ENCODE measurements at regions not wholly inside any gene's neighbourhood (a gene's known extent, or its start where the extent isn't known, plus 50 kb on each side); places are given as distances from the start of the nearest gene placed in this dataset.

DNA sequence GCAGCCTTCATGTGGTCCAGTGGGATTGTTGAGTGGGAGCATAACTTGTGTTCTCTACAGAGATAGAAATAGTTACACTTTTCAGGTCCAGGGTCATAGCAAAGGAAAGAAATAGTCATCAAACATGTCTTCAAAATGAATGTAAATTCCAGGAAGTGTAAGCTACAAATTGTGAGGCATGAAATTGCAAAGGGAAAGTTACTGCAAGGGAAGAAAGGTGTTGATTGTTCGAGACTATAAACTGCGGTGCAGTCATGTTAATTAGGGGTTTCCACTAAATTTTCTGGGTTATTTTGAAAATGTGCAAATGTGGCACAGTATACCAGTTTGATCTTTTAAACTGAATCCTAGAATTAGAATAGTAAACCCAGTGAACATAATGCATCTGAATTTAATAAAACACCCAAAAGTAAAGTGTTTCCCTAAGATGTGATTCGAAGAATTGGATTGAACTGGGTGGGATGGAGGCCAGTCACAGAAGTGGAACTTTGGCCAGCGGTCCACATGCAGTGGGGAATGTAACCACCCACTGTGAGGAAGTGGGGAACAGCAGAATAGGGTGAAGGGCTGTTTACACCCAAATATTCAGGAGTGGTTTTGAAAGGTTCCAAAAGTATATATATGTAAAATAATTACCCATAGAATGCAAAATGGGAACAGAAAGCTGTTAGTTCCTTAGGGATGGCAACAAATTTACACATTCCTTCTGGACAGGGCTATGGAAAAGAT lies 126.5 kb upstream of the CCDC68 start:
- no peaks in the 10 kb centered on the region for H3K36me3 Mint-ChIP-seq (ENCODE audit: low read depth)
- H3K9me3 Mint-ChIP-seq (ENCODE audit: insufficient read depth) = no peaks in the 10 kb centered on the region
- H3K4me3 Mint-ChIP-seq = no peak overlapping the region
- no peak for DNase-seq
- ChIA-PET CTCF (no interaction called here), POLR2A (no interaction called here)
- no peak overlapping the region for H3K27ac Mint-ChIP-seq
- ATAC-seq = no peak
- H3K4me1 Mint-ChIP-seq (ENCODE audit: low read depth) = no peaks in the 10 kb centered on the region
- H3K27me3 Mint-ChIP-seq (ENCODE audit: low read depth) = no peaks in the 10 kb centered on the region

DNA sequence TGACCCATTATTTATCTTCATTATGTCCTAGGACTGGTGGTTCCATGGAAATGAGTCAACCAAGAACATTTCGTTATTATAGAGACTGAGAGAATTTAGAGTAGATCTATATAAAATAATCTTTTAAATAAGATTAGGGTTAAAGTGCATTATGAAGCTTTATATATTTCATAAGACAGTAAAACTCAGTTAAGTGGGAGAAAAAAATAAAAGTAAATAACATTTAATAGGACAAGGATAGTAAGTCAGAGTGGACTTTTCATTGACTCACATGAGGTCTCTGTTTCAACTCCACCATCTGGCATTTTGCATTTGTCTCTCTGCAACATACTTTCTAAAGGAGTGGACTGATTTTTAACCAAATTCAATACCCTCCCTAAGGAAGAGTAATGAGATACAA lies 125.3 kb upstream of the CCDC68 start:
- ATAC-seq (no peak), DNase-seq (no peak)
- ChIA-PET CTCF (no interaction called here), POLR2A (no interaction called here)
- Mint-ChIP-seq H3K36me3 (ENCODE audit: low read depth) (no peaks in the 10 kb centered on the region), H3K4me3 (no peak overlapping the region), H3K9me3 (ENCODE audit: insufficient read depth) (no peaks in the 10 kb centered on the region), H3K27me3 (ENCODE audit: low read depth) (no peaks in the 10 kb centered on the region), H3K4me1 (ENCODE audit: low read depth) (no peaks in the 10 kb centered on the region), H3K27ac (no peak overlapping the region)

DNA sequence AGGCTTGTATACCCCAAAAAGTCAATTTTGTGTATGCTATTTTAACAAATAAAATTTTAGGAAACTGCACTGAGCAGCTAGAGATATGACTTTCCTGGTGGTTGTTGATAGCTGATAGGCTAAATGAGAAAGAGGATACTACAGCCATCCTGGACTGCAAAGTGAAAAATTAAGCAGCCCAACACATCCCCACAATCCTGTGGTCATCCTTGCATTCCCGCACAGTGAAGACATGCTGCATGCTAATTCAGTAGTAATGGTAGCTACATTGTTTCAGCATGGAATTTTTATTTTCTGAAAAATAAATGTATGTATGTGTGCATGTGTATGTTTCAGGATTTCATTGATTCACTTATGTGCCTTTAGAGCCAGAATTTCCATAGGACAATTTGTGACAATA lies 124.2 kb upstream of the CCDC68 start:
- ChIA-PET CTCF (no interaction called here), POLR2A (interaction anchor here (0.6 kb wide), 1 partner anchor 20 kb away, joined by 3 read pairs; no protein-coding TSS in a partner anchor)
- no peaks in the 10 kb centered on the region for H3K9me3 Mint-ChIP-seq (ENCODE audit: insufficient read depth)
- no peak overlapping the region for H3K27ac Mint-ChIP-seq
- DNase-seq (no peak), ATAC-seq (no peak)
- H3K27me3 Mint-ChIP-seq (ENCODE audit: low read depth) = no peaks in the 10 kb centered on the region
- no peaks in the 10 kb centered on the region for H3K4me1 Mint-ChIP-seq (ENCODE audit: low read depth)
- no peak overlapping the region for H3K4me3 Mint-ChIP-seq
- H3K36me3 Mint-ChIP-seq (ENCODE audit: low read depth) = no peaks in the 10 kb centered on the region

DNA sequence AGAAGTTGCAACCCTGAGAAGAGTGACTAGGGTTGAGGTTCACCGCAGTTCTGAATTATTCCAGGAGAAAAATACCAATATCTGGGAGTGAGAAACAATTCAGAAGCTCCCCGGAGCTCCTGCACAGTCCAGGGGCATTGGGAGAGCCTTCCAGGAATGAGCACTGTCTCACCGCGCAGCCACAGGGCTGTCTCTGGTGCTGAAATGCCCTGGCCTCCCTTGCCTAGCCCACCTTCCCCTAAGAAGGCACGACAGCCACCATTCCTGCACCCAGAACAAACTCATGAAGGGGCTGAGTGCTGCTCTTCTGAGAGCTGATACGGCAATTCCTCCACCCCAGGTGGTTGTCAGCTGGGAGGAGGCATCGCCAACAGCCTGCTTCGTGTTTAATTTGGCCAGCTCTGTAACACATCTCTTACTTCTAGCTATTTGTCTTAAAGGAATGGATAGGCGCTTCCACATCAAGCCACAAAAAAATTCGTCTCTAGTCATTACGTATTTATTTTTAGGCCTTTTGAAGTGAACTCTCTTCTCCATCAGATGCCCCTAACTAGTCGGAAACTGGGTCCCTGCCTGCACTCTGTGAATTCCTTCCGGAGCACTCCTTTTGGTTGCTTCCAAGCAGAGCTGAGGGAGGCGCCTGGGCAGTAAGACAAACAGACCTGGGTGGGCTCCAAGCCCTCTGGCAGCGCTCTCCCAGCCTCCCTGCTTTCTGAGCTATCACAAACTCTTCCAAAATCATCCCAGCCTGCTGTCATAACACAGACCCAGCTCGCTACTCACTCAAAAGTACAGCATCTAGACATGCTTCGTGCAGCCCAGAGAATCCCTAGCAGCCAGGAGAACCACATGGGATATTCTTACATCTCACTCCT lies 120.5 kb upstream of the CCDC68 start:
- Mint-ChIP-seq H3K36me3 (ENCODE audit: low read depth) (no peaks in the 10 kb centered on the region), H3K27me3 (ENCODE audit: low read depth) (no peaks in the 10 kb centered on the region), H3K4me1 (ENCODE audit: low read depth) (no peaks in the 10 kb centered on the region), H3K27ac (no peak overlapping the region), H3K4me3 (no peak overlapping the region), H3K9me3 (ENCODE audit: insufficient read depth) (no peaks in the 10 kb centered on the region)
- DNase-seq (no peak), ATAC-seq (no peak)
- ChIA-PET CTCF (no interaction called here), POLR2A (no interaction called here)

DNA sequence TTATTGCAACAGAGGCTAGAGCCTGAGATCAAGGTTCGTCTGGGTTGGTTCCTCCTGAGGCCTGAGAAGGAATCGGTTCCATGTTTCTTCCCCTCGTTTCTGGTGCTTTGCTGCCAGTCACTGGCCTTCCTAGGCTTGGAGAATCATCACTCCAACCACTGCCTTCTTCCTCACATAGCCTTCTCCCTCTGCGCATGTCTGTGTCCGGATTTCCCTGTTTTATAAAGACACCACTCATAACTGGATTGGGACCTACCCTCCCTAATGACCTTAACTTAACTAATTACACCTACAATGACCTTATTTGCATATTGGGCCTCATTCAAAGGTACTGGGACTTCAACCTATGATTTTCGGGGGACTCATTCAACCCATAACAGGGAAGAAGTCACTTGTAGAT lies 119.8 kb upstream of the CCDC68 start:
- H3K4me3 Mint-ChIP-seq = no peak overlapping the region
- ChIA-PET POLR2A (no interaction called here), CTCF (no interaction called here)
- ATAC-seq (no peak), DNase-seq (no peak)
- H3K27ac Mint-ChIP-seq = no peak overlapping the region
- no peaks in the 10 kb centered on the region for H3K27me3 Mint-ChIP-seq (ENCODE audit: low read depth)
- H3K9me3 Mint-ChIP-seq (ENCODE audit: insufficient read depth) = no peaks in the 10 kb centered on the region
- H3K36me3 Mint-ChIP-seq (ENCODE audit: low read depth) = no peaks in the 10 kb centered on the region
- H3K4me1 Mint-ChIP-seq (ENCODE audit: low read depth) = no peaks in the 10 kb centered on the region

DNA sequence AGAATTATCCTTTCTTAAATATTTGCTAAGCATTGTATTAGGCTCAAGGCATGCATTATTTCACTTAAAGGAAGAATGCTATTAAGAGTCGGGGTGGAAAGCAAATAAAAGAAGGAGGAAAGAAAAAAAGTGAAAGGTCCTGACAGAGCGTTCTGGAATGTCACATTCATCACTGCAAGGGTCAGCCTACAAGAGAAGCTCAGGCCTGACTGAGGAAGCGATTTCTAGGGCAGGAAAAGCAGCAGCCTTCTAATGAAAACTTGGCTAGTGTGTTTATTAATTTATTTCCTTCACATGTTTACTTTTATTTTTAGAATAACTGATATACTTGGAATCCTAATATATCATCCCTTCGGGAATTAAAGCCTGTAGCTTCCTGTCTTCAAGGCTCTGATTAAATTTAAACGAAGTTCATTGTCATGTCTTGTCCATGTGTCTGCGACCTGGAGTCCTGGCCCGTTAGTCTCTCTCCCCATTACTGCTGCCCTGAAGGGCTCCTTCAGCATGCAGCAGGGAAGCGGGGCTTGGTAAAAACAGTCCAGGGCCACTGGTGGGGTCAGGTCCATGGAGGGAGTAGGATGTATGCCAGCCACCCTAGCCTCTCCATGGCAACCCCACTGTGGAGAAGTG lies 119.2 kb upstream of the CCDC68 start:
- ATAC-seq = no peak
- DNase-seq = no peak
- no peak overlapping the region for H3K4me3 Mint-ChIP-seq
- H3K36me3 Mint-ChIP-seq (ENCODE audit: low read depth) = no peaks in the 10 kb centered on the region
- H3K27me3 Mint-ChIP-seq (ENCODE audit: low read depth) = no peaks in the 10 kb centered on the region
- no peaks in the 10 kb centered on the region for H3K4me1 Mint-ChIP-seq (ENCODE audit: low read depth)
- no peaks in the 10 kb centered on the region for H3K9me3 Mint-ChIP-seq (ENCODE audit: insufficient read depth)
- CTCF ChIA-PET = no interaction called here
- no peak overlapping the region for H3K27ac Mint-ChIP-seq
- POLR2A ChIA-PET = interaction anchor here (0.6 kb wide), 1 partner anchor 9 kb away, joined by 3 read pairs; no protein-coding TSS in a partner anchor

DNA sequence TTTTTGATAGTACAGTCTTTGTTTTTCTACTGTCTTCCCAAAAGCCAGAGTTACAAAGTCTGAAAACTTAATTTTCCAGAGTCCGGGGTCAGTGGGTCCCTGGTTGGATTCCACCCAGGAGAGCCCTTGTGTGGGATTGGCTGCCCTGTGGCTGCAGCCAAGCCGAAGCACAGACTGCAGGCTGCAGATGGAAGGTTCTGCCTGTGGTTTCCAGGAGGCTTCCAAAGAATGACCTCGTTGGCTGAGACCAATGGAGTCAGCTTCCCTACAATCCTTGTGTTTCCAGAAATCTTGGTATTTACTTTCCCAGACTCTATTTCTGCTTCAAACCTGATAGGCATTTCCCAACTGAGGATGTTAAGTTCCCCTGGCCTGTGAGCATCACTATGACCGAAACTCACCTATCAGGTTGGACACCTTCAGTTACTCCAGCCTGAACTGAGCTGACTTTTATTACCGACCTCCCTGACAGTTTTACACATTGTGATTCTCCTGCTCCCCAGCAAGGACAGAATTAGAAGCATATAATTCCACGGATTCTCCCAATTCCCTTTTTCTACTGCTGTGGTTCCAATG lies 117.5 kb upstream of the CCDC68 start:
- no peaks in the 10 kb centered on the region for H3K27me3 Mint-ChIP-seq (ENCODE audit: low read depth)
- H3K27ac Mint-ChIP-seq = no peak overlapping the region
- H3K4me1 Mint-ChIP-seq (ENCODE audit: low read depth) = no peaks in the 10 kb centered on the region
- no peak for DNase-seq
- H3K9me3 Mint-ChIP-seq (ENCODE audit: insufficient read depth) = no peaks in the 10 kb centered on the region
- ChIA-PET CTCF (no interaction called here), POLR2A (interaction anchor here (0.6 kb wide), 1 partner anchor 62 kb away, joined by 4 read pairs; no protein-coding TSS in a partner anchor)
- no peak overlapping the region for H3K4me3 Mint-ChIP-seq
- no peak for ATAC-seq
- no peaks in the 10 kb centered on the region for H3K36me3 Mint-ChIP-seq (ENCODE audit: low read depth)

DNA sequence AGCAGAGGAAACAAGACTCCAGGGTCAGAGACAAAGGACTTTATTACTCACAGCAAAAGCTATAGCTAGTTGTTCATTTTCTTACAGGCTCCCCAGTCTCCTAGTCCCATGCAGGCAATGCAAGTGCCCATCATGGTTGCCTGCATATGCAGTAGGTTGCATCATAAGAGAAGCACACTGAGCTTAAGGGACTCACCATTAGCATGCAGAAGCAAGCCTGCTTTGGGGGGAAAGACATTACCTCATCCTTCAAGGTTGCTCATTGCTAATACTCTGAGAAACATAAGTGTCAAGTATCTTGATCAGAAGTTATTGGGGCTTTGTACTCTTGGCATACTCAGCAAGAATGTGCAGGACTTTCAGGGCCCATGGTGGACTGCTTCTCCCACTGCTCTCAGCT lies 114.6 kb upstream of the CCDC68 start:
- Mint-ChIP-seq H3K36me3 (ENCODE audit: low read depth) (no peaks in the 10 kb centered on the region), H3K4me3 (no peak overlapping the region), H3K27me3 (ENCODE audit: low read depth) (no peaks in the 10 kb centered on the region), H3K9me3 (ENCODE audit: insufficient read depth) (no peaks in the 10 kb centered on the region), H3K27ac (no peak overlapping the region), H3K4me1 (ENCODE audit: low read depth) (no peaks in the 10 kb centered on the region)
- CTCF ChIA-PET = no interaction called here
- ATAC-seq (no peak), DNase-seq (no peak)
- POLR2A ChIA-PET = no interaction called here

DNA sequence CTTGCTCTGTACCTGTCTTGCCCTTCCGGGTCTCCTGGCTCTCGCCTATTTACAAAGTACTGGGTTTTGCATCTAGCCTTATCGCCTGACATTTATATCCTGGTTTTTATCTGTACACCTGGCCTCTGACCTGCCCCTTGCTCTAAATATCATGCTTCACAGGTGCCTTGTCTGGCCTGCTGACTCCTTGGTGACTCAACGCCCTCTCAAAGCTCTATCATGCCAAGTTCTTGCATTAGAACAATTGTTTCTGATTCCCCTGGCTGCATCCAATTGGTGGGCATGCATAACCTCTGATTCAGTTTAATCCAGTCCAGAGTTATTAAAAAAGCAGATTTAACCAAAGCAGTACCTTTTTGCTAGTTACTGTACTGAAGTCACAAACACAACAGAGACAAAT lies 113.9 kb upstream of the CCDC68 start:
- no peak for ATAC-seq
- ChIA-PET POLR2A (no interaction called here), CTCF (no interaction called here)
- no peaks in the 10 kb centered on the region for H3K4me1 Mint-ChIP-seq (ENCODE audit: low read depth)
- H3K27ac Mint-ChIP-seq = no peak overlapping the region
- H3K4me3 Mint-ChIP-seq = no peak overlapping the region
- H3K36me3 Mint-ChIP-seq (ENCODE audit: low read depth) = no peaks in the 10 kb centered on the region
- no peak for DNase-seq
- H3K9me3 Mint-ChIP-seq (ENCODE audit: insufficient read depth) = no peaks in the 10 kb centered on the region
- H3K27me3 Mint-ChIP-seq (ENCODE audit: low read depth) = no peaks in the 10 kb centered on the region

DNA sequence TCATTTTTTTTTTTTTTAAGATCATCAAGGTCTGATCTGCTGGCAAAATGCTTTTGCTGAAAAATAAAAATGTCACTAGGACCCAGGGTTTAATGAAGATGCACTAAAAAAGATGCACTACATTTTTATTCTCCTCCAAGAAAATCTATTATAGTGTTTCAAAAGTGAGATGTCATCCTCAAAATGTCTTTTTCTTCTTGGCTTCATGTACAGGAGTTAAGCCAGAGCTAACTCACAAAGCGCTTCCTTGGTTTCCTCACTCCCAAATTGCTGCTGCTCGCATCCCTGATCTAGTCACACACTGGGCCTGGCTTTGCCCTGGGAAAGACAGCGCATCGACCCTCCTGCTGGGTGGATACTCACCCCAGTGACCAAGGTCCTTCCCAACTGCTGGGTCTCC lies 113.4 kb upstream of the CCDC68 start:
- H3K36me3 Mint-ChIP-seq (ENCODE audit: low read depth) = no peaks in the 10 kb centered on the region
- no peaks in the 10 kb centered on the region for H3K27me3 Mint-ChIP-seq (ENCODE audit: low read depth)
- H3K27ac Mint-ChIP-seq = no peak overlapping the region
- DNase-seq = no peak
- CTCF ChIA-PET = no interaction called here
- H3K9me3 Mint-ChIP-seq (ENCODE audit: insufficient read depth) = no peaks in the 10 kb centered on the region
- H3K4me3 Mint-ChIP-seq = no peak overlapping the region
- no peaks in the 10 kb centered on the region for H3K4me1 Mint-ChIP-seq (ENCODE audit: low read depth)
- ATAC-seq = no peak
- POLR2A ChIA-PET = no interaction called here

DNA sequence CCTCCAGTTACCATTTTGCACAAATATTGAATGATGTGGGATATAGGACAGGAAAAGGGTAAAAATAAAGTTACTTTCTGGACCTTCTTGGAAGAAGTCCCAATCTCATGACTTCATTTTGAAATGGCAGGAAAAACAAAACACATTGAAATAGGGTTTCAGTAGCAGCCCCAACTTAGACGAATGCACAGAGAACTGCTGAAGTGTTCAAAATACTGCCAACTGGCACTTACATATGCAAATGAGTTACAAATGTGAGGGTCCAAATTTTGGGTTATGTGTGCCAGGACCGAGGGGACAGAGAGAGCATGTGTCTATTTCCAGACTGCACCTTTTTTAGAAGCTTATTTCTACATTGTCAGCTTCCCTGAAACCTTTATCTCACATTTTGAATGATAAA lies 112.9 kb upstream of the CCDC68 start:
- Mint-ChIP-seq H3K27ac (no peak overlapping the region), H3K4me1 (ENCODE audit: low read depth) (no peaks in the 10 kb centered on the region), H3K9me3 (ENCODE audit: insufficient read depth) (no peaks in the 10 kb centered on the region), H3K27me3 (ENCODE audit: low read depth) (no peaks in the 10 kb centered on the region), H3K4me3 (no peak overlapping the region), H3K36me3 (ENCODE audit: low read depth) (no peaks in the 10 kb centered on the region)
- ChIA-PET POLR2A (no interaction called here), CTCF (no interaction called here)
- no peak for DNase-seq
- ATAC-seq = no peak

DNA sequence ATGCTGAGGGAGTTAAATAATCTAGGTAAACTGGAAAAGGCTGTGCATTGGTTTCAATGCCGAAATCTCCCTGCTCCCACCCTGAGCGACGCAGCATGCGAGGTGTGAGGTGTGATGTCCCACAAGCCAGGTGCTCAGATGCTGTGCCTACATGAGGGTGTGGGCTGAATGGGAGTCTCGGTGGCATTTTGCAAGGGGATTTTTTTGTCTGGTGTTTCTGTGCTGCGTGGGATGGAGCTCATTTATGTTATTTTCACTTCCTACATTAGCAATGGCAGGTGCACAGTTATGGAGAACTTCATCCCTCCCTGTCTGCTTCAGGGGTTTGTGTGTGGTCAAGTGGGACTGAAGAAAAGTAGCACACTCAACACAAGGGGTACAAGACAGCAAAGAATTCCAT lies 110.2 kb upstream of the CCDC68 start:
- Mint-ChIP-seq H3K4me1 (ENCODE audit: low read depth) (no peaks in the 10 kb centered on the region), H3K9me3 (ENCODE audit: insufficient read depth) (no peaks in the 10 kb centered on the region), H3K27me3 (ENCODE audit: low read depth) (no peaks in the 10 kb centered on the region), H3K36me3 (ENCODE audit: low read depth) (no peaks in the 10 kb centered on the region), H3K4me3 (no peak overlapping the region), H3K27ac (no peak overlapping the region)
- ChIA-PET POLR2A (interaction anchor here (0.6 kb wide), 1 partner anchor 9 kb away, joined by 3 read pairs; no protein-coding TSS in a partner anchor), CTCF (no interaction called here)
- ATAC-seq = no peak
- DNase-seq = no peak

All from activated CD8-positive, alpha-beta T cell treated with anti-CD3 and anti-CD28 coated beads, Interleukin-2, amount 10 ng/mL, durations not matched to agents 7 days and 5 days (primary cell).